Endothelial cell of umbilical vein (primary cell): ENCODE measurements at regions not wholly inside any gene's neighbourhood (a gene's known extent, or its start where the extent isn't known, plus 50 kb on each side); places are given as distances from the start of the nearest gene placed in this dataset.

Experiments
- BruUV-seq: library from RNA; stranded (reverse); fragments of 400-500 nt; replicated peaks from 2 replicates; lab custom pipeline; 2021; lab: Mats Ljungman, UMichigan
- CTCF ChIA-PET: fragments of 300-600, 350-600 bp; sonication (Branson Sonifier 250); formaldehyde crosslinking; loops from one replicate; lab custom pipeline; 2021; ENCODE audit warnings: antibody characterized with exemption, inconsistent platforms; lab: Charles Lee
- POLR2A ChIA-PET: fragments of 300-600, 350-600 bp; sonication (Branson Sonifier 250); formaldehyde crosslinking; loops from one replicate; lab custom pipeline; 2021; ENCODE audit warnings: antibody characterized with exemption, inconsistent platforms; lab: Charles Lee
- DNase-seq: peaks from one replicate; pipeline ENCODE4 v3.0.0-alpha.2; 2011; ENCODE audit warnings: low read depth, low spot score
- FAIRE-seq: peaks from 2 replicates; lab custom pipeline; 2011; peaks lifted over from hg19 to GRCh38; lab: Jason Lieb, UNC
- H2AFZ ChIP-seq: 2 replicates; pipeline ENCODE4 v1.6.0; 2012; ENCODE audit warnings: low read depth, low read length, control low read depth, inconsistent platforms
- H3K27ac ChIP-seq: 2 replicates; pipeline ENCODE4 v1.5.1; 2011; ENCODE audit warnings: low read depth, mild to moderate bottlenecking, control low read depth, low read length, moderate library complexity; ENCODE audit not compliant: insufficient read depth
- H3K27me3 ChIP-seq, 2 experiments: 2 replicates each; pipeline versions ENCODE4 v1.6.0 to v1.6.1; 2011; ENCODE audit warnings: low read length in 2 of 2, mixed read lengths in 1 of 2; ENCODE audit not compliant: control insufficient read depth in 2 of 2, insufficient read depth in 2 of 2
- H3K36me3 ChIP-seq, 2 experiments: 2 replicates in 1 of 2; 3 replicates in 1 of 2; pipeline ENCODE4 v1.5.1; 2011; ENCODE audit warnings: low read length in 2 of 2, mild to moderate bottlenecking in 1 of 2, moderate library complexity in 1 of 2; ENCODE audit not compliant: control insufficient read depth in 2 of 2, insufficient read depth in 2 of 2; ENCODE audit errors: extremely low read depth in 1 of 2
- H3K4me1 ChIP-seq: 3 replicates; pipeline ENCODE4 v1.5.1; 2011; ENCODE audit warnings: mild to moderate bottlenecking, low read length; ENCODE audit not compliant: control insufficient read depth, insufficient read depth; ENCODE audit errors: extremely low read depth
- H3K4me2 ChIP-seq: 2 replicates; pipeline ENCODE4 v1.6.1; 2011; ENCODE audit warnings: low read length, control low read depth, mixed read lengths; ENCODE audit not compliant: insufficient read depth
- H3K4me3 ChIP-seq, 3 experiments: fragments of 200-600 bp in 1 of 3; sonication (generic), shearing (Covaris generic) in 1 of 3; replicated peaks in 1 of 3; 2 replicates each; pipeline ENCODE4 v1.5.1; 2011 to 2016; ENCODE audit warnings: control low read depth in 3 of 3, low read length in 3 of 3, mild to moderate bottlenecking in 2 of 3, inconsistent platforms in 1 of 3, low read depth in 1 of 3, moderate library complexity in 1 of 3; ENCODE audit not compliant: insufficient read depth in 1 of 3
- H3K79me2 ChIP-seq: 2 replicates; pipeline ENCODE4 v1.6.0; 2012; ENCODE audit warnings: low read length, inconsistent platforms; ENCODE audit not compliant: control insufficient read depth, insufficient read depth
- H3K9ac ChIP-seq: replicated peaks from 2 replicates; pipeline ENCODE3; 2011; ENCODE audit warnings: low read length, control low read depth; ENCODE audit not compliant: insufficient read depth; ENCODE audit errors: extremely low read depth
- H3K9me1 ChIP-seq: replicated peaks from 3 replicates; pipeline ENCODE4 v1.6.0; 2011; ENCODE audit warnings: mild to moderate bottlenecking, low read length; ENCODE audit not compliant: control insufficient read depth, insufficient read depth; ENCODE audit errors: extremely low read depth
- H3K9me3 ChIP-seq: replicated peaks from 2 replicates; pipeline ENCODE4 v1.5.1; 2012; ENCODE audit warnings: low read length, inconsistent platforms; ENCODE audit not compliant: control insufficient read depth, insufficient read depth
- H4K20me1 ChIP-seq: replicated peaks from 2 replicates; pipeline ENCODE3; 2011; ENCODE audit warnings: mild to moderate bottlenecking, low read length; ENCODE audit not compliant: control insufficient read depth, insufficient read depth; ENCODE audit errors: extremely low read depth
- CTCF ChIP-seq, 2 donors: IDR thresholded peaks; 1 replicate in 1 of 2; 2 replicates in 1 of 2; pipeline ENCODE4 v1.5.1; 2011; ENCODE audit warnings: low read length in 2 of 2, mild to moderate bottlenecking in 2 of 2, moderate library complexity in 2 of 2, control low read depth in 1 of 2, inconsistent platforms in 1 of 2, low read depth in 1 of 2; ENCODE audit not compliant: insufficient read depth in 1 of 2; ENCODE audit errors: extremely low read depth in 1 of 2
- EZH2 ChIP-seq: IDR thresholded peaks from 2 replicates; pipeline ENCODE4 v1.6.1; 2012; ENCODE audit warnings: borderline replicate concordance, low read depth, mild to moderate bottlenecking, moderate library complexity, low read length, inconsistent platforms; ENCODE audit not compliant: severe bottlenecking
- FOS ChIP-seq: IDR thresholded peaks from 2 replicates; pipeline ENCODE4 v1.6.1; 2011; ENCODE audit warnings: mild to moderate bottlenecking, low read length, moderate library complexity, borderline replicate concordance; ENCODE audit not compliant: insufficient read depth
- GATA2 ChIP-seq: IDR thresholded peaks from 2 replicates; pipeline ENCODE4 v1.7.0; 2011; ENCODE audit warnings: low read depth, mild to moderate bottlenecking, moderate library complexity, mixed read lengths, low read length; ENCODE audit not compliant: insufficient read length, insufficient read depth
- JUN ChIP-seq: IDR thresholded peaks from 2 replicates; pipeline ENCODE4 v1.6.1; 2011; ENCODE audit warnings: borderline replicate concordance, low read depth; ENCODE audit not compliant: insufficient read length, insufficient read depth
- MYC ChIP-seq: IDR thresholded peaks from one replicate; pipeline ENCODE4 v1.6.1; 2011; ENCODE audit warnings: mild to moderate bottlenecking, low read depth, low read length
- POLR2A ChIP-seq: IDR thresholded peaks from 2 replicates; pipeline ENCODE4 v1.6.1; 2012; ENCODE audit warnings: low read depth, mild to moderate bottlenecking, control low read depth, low read length
- POLR2AphosphoS5 ChIP-seq: IDR thresholded peaks from 2 replicates; pipeline ENCODE4 v1.6.1; 2012; ENCODE audit warnings: low read depth, mild to moderate bottlenecking, control low read depth, low read length, moderate library complexity; ENCODE audit not compliant: insufficient read depth
- dilution Hi-C: fragments of 300-500 bp; cut with MboI; formaldehyde crosslinking; loops from one replicate; pipeline ENCODE4 v1.15.0; 2019; ENCODE audit warnings: low sequenced_read_pairs; ENCODE audit not compliant: extremely low pct_ligation_motif_present
- intact Hi-C: fragments of 100-400 bp; cut with micrococcal nuclease; formaldehyde crosslinking; loops from one replicate; pipeline ENCODE4 v1.10.0; 2022
- TF ChIP-seq, protein P1 (sequence below): IDR thresholded peaks from 2 replicates; pipeline ENCODE4 v1.6.1; 2011; ENCODE audit not compliant: insufficient read depth, insufficient read length

GRCh38 chr18:43965691-43966090, 688.4 kb upstream of the SYT4 start:
- no peak overlapping the region for H3K4me3 ChIP-seq
- TF ChIP-seq, protein P1, sequence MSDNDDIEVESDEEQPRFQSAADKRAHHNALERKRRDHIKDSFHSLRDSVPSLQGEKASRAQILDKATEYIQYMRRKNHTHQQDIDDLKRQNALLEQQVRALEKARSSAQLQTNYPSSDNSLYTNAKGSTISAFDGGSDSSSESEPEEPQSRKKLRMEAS, result no peak
- H3K79me2 ChIP-seq, result no peaks in the 10 kb centered on the region
- BruUV-seq, result no TSS peak
- no peaks in the 10 kb centered on the region for H4K20me1 ChIP-seq
- no peaks in the 10 kb centered on the region for H3K4me1 ChIP-seq
- no peak overlapping the region for H3K27ac ChIP-seq
- CTCF ChIA-PET, result no interaction called here
- dilution Hi-C loops, result no loop called here
- POLR2A ChIA-PET, result no interaction called here
- no peak overlapping the region for H3K4me2 ChIP-seq
- H3K9me3 ChIP-seq, result no peaks in the 10 kb centered on the region
- H2AFZ ChIP-seq, result no peak overlapping the region
- no peak overlapping the region for H3K9ac ChIP-seq
- intact Hi-C loops, result no loop called here
- H3K9me1 ChIP-seq, result no peaks in the 10 kb centered on the region
- DNase-seq (no peak), FAIRE-seq (no peak)
- H3K27me3 ChIP-seq, result no peaks in the 10 kb centered on the region
- no peaks in the 10 kb centered on the region for H3K36me3 ChIP-seq

DNA sequence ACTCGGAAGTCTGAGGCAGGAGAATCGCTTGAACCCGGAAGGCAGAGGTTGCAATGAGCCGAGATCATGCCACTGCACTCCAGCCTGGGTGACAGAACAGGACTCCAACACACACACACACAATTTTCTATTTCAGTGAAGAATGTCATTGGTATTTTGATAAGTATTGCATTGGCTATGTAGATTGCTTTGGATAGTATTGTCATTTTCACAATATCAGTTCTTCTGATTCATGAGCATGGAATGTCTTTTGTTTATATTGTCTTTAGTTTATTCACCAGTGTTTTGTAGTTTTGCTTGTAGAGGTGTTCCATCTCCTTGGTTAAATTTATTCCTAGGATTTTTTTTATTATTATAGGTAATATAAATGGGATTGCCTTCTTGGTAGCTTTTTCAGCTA, 693.4 kb upstream of the SYT4 start:
- Histone ChIP-seq H3K79me2 (no peaks in the 10 kb centered on the region), H4K20me1 (no peaks in the 10 kb centered on the region), H3K4me1 (no peaks in the 10 kb centered on the region), H3K9ac (no peak overlapping the region), H3K9me1 (no peaks in the 10 kb centered on the region), H3K4me2 (no peak overlapping the region), H2AFZ (no peak overlapping the region), H3K27ac (no peak overlapping the region), H3K27me3 (no peaks in the 10 kb centered on the region), H3K9me3 (no peaks in the 10 kb centered on the region), H3K4me3 (no peak overlapping the region), H3K36me3 (no peaks in the 10 kb centered on the region)
- no TSS peak for BruUV-seq
- DNase-seq, result peak; percentile 7
- TF ChIP-seq JUN (peak; percentile 44), MYC (no peak), FOS (peak; percentile 19), POLR2A (no peak), GATA2 (peak; percentile 16), CTCF (IDR thresholded peaks at IDR 0.05; ENCODE audit: extremely low read depth in 1 of 2, insufficient read depth in 1 of 2, low read depth in 1 of 2, low read length in 2 of 2) (no peak), POLR2AphosphoS5 (no peak), EZH2 (no peak)
- TF ChIP-seq, protein P1, result no peak
- CTCF ChIA-PET, result no interaction called here
- intact Hi-C loops (no loop called here), dilution Hi-C loops (no loop called here)
- POLR2A ChIA-PET, result no interaction called here
- no peak for FAIRE-seq
